Sigmoid colon (tissue), 6 donors: ENCODE measurements at regions not wholly inside any gene's neighbourhood (a gene's known extent, or its start where the extent isn't known, plus 50 kb on each side); places are given as distances from the start of the nearest gene placed in this dataset.

Experiments
- DNase-seq: peaks from one replicate; pipeline ENCODE4 v3.0.0-alpha.2; 2019
- H3K27ac ChIP-seq, 4 donors: fragments of 200-600 bp; sonication (generic); one replicate each; pipeline ENCODE4 v1.5.1; 2016 to 2019; ENCODE audit warnings: mild to moderate bottlenecking in 1 of 4
- H3K27me3 ChIP-seq, 3 donors: fragments of 200-600 bp; sonication (generic); one replicate each; pipeline ENCODE4 v1.5.1; 2019; ENCODE audit warnings: mild to moderate bottlenecking in 1 of 3
- H3K36me3 ChIP-seq, 4 donors: fragments of 200-600 bp; sonication (generic); one replicate each; pipeline ENCODE4 v1.5.1; 2016 to 2019
- H3K4me1 ChIP-seq, 4 donors: fragments of 200-600 bp; sonication (generic); one replicate each; pipeline ENCODE4 v1.5.1; 2017 to 2019
- H3K4me3 ChIP-seq, 4 donors: fragments of 200-600 bp; sonication (generic); one replicate each; pipeline ENCODE4 v1.5.1; 2017 to 2019; ENCODE audit warnings: mild to moderate bottlenecking in 2 of 4, moderate library complexity in 1 of 4
- H3K9me3 ChIP-seq, 4 donors: fragments of 200-600 bp in 3 of 4; sonication (generic) in 3 of 4; one replicate each; pipeline versions ENCODE4 v1.5.1 to v1.6.1; 2013 to 2019
- CTCF ChIP-seq, 4 experiments: fragments of 450-650 bp in 3 of 4; fragments of 200-600 bp in 1 of 4; IDR thresholded peaks; one replicate each; pipeline ENCODE4 v1.5.1; 2016 to 2019; ENCODE audit warnings: antibody characterized with exemption in 4 of 4, mild to moderate bottlenecking in 3 of 4, moderate library complexity in 2 of 4
- EP300 ChIP-seq, 4 donors: sonication (generic); formaldehyde crosslinking; IDR thresholded peaks; one replicate each; pipeline ENCODE4 v1.6.1; 2017; ENCODE audit warnings: antibody characterized with exemption in 4 of 4
- POLR2A ChIP-seq, 2 donors: fragments of 450-650 bp; IDR thresholded peaks; one replicate each; pipeline ENCODE4 v1.6.1; 2016; ENCODE audit warnings: antibody characterized with exemption in 2 of 2, mild to moderate bottlenecking in 2 of 2, moderate library complexity in 2 of 2
- POLR2AphosphoS5 ChIP-seq, 4 donors: sonication (generic); formaldehyde crosslinking; IDR thresholded peaks; one replicate each; pipeline ENCODE4 v1.6.1; 2017; ENCODE audit warnings: antibody characterized with exemption in 4 of 4
- WGBS, 2 donors: extraction: QIAGEN DNeasy Blood & Tissue Kit; methylation state at CpG; one replicate each; pipeline ENCODE4 v1.1.7; 2013; 5-methylcytosine and 5-hydroxymethylcytosine counted together
- intact Hi-C: fragments of 100-400 bp; cut with DNase I; formaldehyde crosslinking; loops from one replicate; pipeline ENCODE4 v1.15.1; 2023
- donor health status: healthy with polysubstance abuse.
- donor health status: healthy.

DNA sequence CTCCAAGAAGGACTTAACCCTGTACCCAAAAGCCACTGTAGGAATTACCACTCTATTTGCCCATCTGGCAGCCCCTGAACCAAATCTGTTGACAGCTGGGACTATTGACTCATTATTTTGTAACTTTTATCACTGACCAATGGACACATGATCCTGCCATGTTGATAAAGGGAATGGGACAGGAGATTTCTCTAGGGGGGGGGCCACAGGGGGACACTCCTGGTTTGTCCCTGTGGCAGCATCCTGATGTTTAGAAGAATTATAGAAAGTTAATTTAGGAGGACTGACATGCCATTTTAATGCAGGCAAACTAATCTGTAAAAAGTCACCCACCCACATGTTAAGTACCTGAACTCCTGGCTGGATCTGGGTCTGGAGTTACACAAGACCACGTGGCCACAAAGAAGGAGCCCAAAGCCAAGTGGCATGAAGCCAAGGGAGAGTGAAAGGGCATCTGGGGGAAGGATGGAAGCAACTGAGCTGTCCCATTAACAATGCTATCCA lies 558.1 kb downstream of the ETS1 start:
- no peaks in the 10 kb centered on the region for H3K9me3 ChIP-seq

GRCh38 chr11:128026596-128026995 lies 560.8 kb downstream of the ETS1 start:
- H3K36me3 ChIP-seq = no peaks in the 10 kb centered on the region
- no peaks in the 10 kb centered on the region for H3K4me1 ChIP-seq
- no peak overlapping the region for H3K4me3 ChIP-seq
- peaks cover 0 to 4% (median 0%) of the 10 kb centered on the region in 3 donors for H3K27me3 ChIP-seq
- no peak overlapping the region for H3K27ac ChIP-seq
- 14 to 45% methylated on average over 6 of the region's 6 CpGs for WGBS, 2 donors
- DNase-seq = no peak
- H3K9me3 ChIP-seq = no peaks in the 10 kb centered on the region
- no peak for TF ChIP-seq POLR2AphosphoS5 (IDR thresholded peaks at IDR 0.05)
- no peak for TF ChIP-seq CTCF (IDR thresholded peaks at IDR 0.05)
- TF ChIP-seq EP300 (IDR thresholded peaks at IDR 0.05) = no peak
- TF ChIP-seq POLR2A (IDR thresholded peaks at IDR 0.05) = no peak
- intact Hi-C loops = no loop called here

More for the DNA sequence above, 558.1 kb downstream of the ETS1 start:
- intact Hi-C loops = no loop called here
- TF ChIP-seq POLR2AphosphoS5 (IDR thresholded peaks at IDR 0.05) = no peak
- TF ChIP-seq EP300 (IDR thresholded peaks at IDR 0.05) = no peak
- TF ChIP-seq POLR2A (IDR thresholded peaks at IDR 0.05) = no peak
- TF ChIP-seq CTCF (IDR thresholded peaks at IDR 0.05) = no peak
- 4 to 21% methylated on average over 1 of the region's 1 CpG for WGBS, 2 donors
- no peaks in the 10 kb centered on the region for H3K36me3 ChIP-seq
- no peak overlapping the region for H3K27ac ChIP-seq
- H3K27me3 ChIP-seq = peaks cover 0 to 4% (median 0%) of the 10 kb centered on the region in 3 donors
- H3K4me1 ChIP-seq = no peaks in the 10 kb centered on the region
- no peak for DNase-seq
- H3K4me3 ChIP-seq = no peak overlapping the region

DNA sequence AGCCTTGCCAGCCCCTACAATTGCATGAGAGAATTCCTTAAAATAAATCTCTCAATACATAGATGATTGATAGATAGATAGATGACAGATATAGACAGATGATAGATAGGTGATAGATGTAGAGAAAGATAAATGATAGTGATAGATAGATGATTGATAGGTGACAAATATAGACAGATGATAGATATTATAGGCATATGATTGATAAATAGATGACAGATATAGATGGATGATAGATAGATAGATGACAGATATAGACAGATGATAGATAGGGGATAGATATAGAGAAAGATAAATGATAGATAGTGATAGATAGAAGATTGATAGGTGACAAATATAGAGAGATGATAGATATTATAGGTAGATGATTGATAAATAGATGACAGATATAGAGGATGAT lies 564.6 kb downstream of the ETS1 start:
- intact Hi-C loops = no loop called here
- DNase-seq = no peak
- no peak overlapping the region for H3K4me3 ChIP-seq
- no peak overlapping the region for H3K27ac ChIP-seq
- H3K9me3 ChIP-seq = no peaks in the 10 kb centered on the region
- no peaks in the 10 kb centered on the region for H3K4me1 ChIP-seq
- no peak for TF ChIP-seq CTCF (IDR thresholded peaks at IDR 0.05)
- no peak for TF ChIP-seq EP300 (IDR thresholded peaks at IDR 0.05)
- TF ChIP-seq POLR2AphosphoS5 (IDR thresholded peaks at IDR 0.05) = no peak
- no peak for TF ChIP-seq POLR2A (IDR thresholded peaks at IDR 0.05)
- no peaks in the 10 kb centered on the region for H3K36me3 ChIP-seq
- peaks cover 0 to 4% (median 0%) of the 10 kb centered on the region in 3 donors for H3K27me3 ChIP-seq

- DNase-seq = no peak
- H3K9me3 ChIP-seq = no peaks in the 10 kb centered on the region
- intact Hi-C loops = no loop called here
- no peak overlapping the region for H3K4me3 ChIP-seq
- TF ChIP-seq POLR2A (IDR thresholded peaks at IDR 0.05) (no peak), CTCF (IDR thresholded peaks at IDR 0.05) (no peak), POLR2AphosphoS5 (IDR thresholded peaks at IDR 0.05) (no peak), EP300 (IDR thresholded peaks at IDR 0.05) (no peak)
- H3K36me3 ChIP-seq = no peaks in the 10 kb centered on the region
- no peaks in the 10 kb centered on the region for H3K4me1 ChIP-seq
- 74 to 79% methylated on average over 3 of the region's 3 CpGs for WGBS, 2 donors
- H3K27me3 ChIP-seq = peaks cover 0 to 4% (median 0%) of the 10 kb centered on the region in 3 donors
- H3K27ac ChIP-seq = no peak overlapping the region
Observed at GRCh38 chr11:128022007-128022368, 565.4 kb downstream of the ETS1 start.

DNA sequence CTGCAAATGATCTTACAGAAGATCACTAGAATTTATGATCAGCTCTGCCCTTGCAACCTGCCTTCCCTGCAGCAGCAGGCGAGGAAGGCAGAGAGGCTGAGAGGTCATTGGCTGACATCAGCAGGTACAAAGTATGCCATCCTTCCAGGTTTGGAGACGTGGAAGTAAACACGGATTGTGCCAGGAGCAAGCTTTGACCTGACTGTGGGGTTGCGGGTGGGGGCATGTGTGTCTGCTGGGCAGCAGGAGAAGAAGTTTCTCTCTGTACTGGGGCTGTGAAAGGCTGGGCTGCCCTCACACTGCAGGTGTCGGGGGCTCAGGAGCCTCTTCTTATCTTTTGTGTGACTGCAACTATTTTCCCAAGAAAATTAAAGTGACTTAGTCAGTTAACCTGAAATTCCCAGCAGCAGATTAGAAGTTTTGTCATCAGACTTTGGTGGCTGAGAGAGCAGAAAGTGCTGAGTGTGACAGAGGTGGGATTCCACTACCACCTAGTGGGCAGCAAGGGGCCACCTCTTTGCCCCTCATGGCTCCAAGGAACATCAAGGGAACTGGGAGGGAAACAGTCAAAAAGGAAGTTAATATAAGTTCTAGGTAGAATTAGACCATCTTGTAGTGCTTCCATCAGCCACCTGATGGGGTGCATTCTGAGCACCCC lies 565.9 kb downstream of the ETS1 start:
- WGBS, 2 donors = 34 to 64% methylated on average over 5 of the region's 5 CpGs

More for the DNA sequence above, 565.9 kb downstream of the ETS1 start:
- peaks cover 0 to 4% (median 0%) of the 10 kb centered on the region in 3 donors for H3K27me3 ChIP-seq
- H3K4me3 ChIP-seq = no peak overlapping the region
- no peak for DNase-seq
- no peak for TF ChIP-seq EP300 (IDR thresholded peaks at IDR 0.05)
- no peaks in the 10 kb centered on the region for H3K36me3 ChIP-seq
- no peaks in the 10 kb centered on the region for H3K9me3 ChIP-seq
- H3K27ac ChIP-seq = no peak overlapping the region
- H3K4me1 ChIP-seq = no peaks in the 10 kb centered on the region
- intact Hi-C loops = no loop called here
